ENCODE measurements at regions not wholly inside any gene's neighbourhood (a gene's known extent, or its start where the extent isn't known, plus 50 kb on each side); places are given as distances from the start of the nearest gene placed in this dataset.

DNA sequence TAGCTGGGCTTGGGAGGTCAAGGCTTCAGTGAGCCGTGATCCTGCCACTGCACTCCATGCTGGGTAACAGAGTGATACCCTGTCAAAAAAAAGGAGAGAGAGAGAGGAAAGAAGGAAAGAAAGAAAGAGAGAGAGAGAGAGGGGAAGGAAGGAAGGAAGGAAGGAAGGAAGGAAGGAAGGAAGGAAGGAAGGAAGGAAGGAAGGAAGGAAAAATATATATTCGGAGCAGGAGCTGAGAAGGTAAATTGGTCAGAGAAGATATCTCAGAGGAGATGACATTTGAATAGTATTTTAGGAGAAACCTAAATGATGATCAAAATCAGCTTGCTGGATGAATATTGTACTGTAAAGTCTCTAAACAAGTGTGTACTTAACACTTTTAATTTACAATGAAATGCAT lies 633.1 kb downstream of the ZPLD1 start:
- TF ChIP-seq, protein P1, sequence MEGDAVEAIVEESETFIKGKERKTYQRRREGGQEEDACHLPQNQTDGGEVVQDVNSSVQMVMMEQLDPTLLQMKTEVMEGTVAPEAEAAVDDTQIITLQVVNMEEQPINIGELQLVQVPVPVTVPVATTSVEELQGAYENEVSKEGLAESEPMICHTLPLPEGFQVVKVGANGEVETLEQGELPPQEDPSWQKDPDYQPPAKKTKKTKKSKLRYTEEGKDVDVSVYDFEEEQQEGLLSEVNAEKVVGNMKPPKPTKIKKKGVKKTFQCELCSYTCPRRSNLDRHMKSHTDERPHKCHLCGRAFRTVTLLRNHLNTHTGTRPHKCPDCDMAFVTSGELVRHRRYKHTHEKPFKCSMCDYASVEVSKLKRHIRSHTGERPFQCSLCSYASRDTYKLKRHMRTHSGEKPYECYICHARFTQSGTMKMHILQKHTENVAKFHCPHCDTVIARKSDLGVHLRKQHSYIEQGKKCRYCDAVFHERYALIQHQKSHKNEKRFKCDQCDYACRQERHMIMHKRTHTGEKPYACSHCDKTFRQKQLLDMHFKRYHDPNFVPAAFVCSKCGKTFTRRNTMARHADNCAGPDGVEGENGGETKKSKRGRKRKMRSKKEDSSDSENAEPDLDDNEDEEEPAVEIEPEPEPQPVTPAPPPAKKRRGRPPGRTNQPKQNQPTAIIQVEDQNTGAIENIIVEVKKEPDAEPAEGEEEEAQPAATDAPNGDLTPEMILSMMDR (IDR thresholded peaks at IDR 0.05), result no peak
- TF ChIP-seq ZFX (IDR thresholded peaks at IDR 0.05; ENCODE audit: borderline replicate concordance), result no peak

Measured in 22Rv1 (cell line).